ENCODE measurements at regions not wholly inside any gene's neighbourhood (a gene's known extent, or its start where the extent isn't known, plus 50 kb on each side); places are given as distances from the start of the nearest gene placed in this dataset.
"Not testable (repeated sequence)": the region's sequence is repeated elsewhere in the genome, so short reads cannot be mapped to it uniquely, and the experiment has no call there.

DNA sequence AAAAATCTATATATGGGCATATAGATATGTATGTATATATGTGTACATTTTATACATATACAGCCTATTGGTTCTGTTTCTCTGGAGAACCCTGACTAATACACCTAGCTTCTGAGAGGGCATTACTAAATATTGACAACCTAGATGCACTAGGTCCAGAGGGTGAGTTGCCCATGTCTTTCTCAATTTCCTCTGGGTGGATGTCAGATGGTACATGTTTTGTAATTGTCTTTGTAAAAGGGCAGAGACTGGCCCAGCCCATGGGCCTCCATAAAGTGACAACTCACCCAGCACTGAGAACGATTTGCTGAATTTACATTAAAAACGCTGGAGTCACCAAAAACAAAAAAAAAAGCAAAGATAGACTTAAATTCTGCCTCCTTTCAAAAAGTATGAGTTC lies 198.5 kb upstream of the FAM241A start:
- WGBS, 2 experiments: 90 to 93% methylated on average over 2 of the region's 2 CpGs
- Histone ChIP-seq H3K27ac (ENCODE audit: insufficient read depth, low read depth, low read length, poor library complexity, severe bottlenecking) (no peak overlapping the region), H3K4me1 (ENCODE audit: control insufficient read depth, insufficient read depth, low read length) (no peaks in the 10 kb centered on the region)

GRCh38 chr4:111952688-111953087 lies 192.6 kb upstream of the FAM241A start:
- Histone ChIP-seq H3K27me3 (ENCODE audit: control insufficient read depth, insufficient read depth, low read length, poor library complexity, severe bottlenecking) (no peaks in the 10 kb centered on the region), H3K4me1 (ENCODE audit: control insufficient read depth, insufficient read depth, low read length) (no peaks in the 10 kb centered on the region), H3K36me3 (ENCODE audit: control insufficient read depth, insufficient read depth, low read length) (no peaks in the 10 kb centered on the region), H3K27ac (ENCODE audit: insufficient read depth, low read depth, low read length, poor library complexity, severe bottlenecking) (no peak overlapping the region), H3K4me3 (ENCODE audit: insufficient read depth, low read depth, low read length) (no peak overlapping the region), H3K9me3 (ENCODE audit: control insufficient read depth, low read length) (no peaks in the 10 kb centered on the region)

More for the DNA sequence above, 198.5 kb upstream of the FAM241A start:
- no peaks in the 10 kb centered on the region for H3K27me3 ChIP-seq (ENCODE audit: control insufficient read depth, insufficient read depth, low read length, poor library complexity, severe bottlenecking)
- H3K9me3 ChIP-seq (ENCODE audit: control insufficient read depth, low read length): no peaks in the 10 kb centered on the region
- H3K4me3 ChIP-seq (ENCODE audit: insufficient read depth, low read depth, low read length): no peak overlapping the region
- H3K36me3 ChIP-seq (ENCODE audit: control insufficient read depth, insufficient read depth, low read length): no peaks in the 10 kb centered on the region

DNA sequence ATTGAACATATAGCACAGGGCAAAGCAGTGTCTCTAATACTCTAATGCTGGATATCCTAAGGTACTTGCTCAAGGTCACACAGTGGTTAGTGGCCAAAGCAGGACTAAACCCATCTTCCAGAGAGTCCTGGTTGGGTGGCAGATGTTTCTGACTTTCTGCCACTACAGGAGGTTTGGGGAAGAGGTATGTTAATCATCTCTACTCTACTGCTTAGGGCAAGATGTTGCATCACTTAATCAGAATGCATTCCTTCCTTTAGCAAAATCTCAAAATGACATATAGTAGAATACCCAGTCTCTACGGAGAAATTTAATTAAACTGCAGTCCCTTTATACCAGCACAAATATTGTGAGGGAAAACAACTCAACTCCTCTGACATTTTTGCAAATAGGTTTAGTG lies 190.7 kb upstream of the FAM241A start:
- H3K36me3 ChIP-seq (ENCODE audit: control insufficient read depth, insufficient read depth, low read length): no peaks in the 10 kb centered on the region
- 93 to 100% methylated on average over 1 of the region's 1 CpG for WGBS, 2 experiments
- H3K4me1 ChIP-seq (ENCODE audit: control insufficient read depth, insufficient read depth, low read length): no peaks in the 10 kb centered on the region

DNA sequence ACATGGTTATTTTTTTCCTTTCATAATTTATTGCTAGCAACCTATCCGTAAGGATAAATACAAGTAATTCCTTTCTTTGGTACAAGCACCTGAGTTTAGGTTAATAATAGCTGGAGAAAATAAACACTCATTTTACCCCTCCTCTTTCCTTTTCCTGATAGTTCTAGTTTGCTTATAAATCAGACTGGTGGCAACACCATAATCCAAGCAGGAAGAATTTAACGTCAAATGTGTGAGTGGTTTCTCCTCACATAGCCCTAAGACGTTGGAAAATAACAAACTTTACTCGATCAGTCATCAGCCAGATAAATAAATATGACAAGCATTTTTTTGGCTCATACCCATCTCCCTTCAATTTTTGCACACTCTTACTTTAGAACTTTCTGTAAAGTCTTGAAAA lies 190.3 kb upstream of the FAM241A start:
- no peaks in the 10 kb centered on the region for H3K4me1 ChIP-seq (ENCODE audit: control insufficient read depth, insufficient read depth, low read length)
- H3K4me3 ChIP-seq (ENCODE audit: insufficient read depth, low read depth, low read length): no peak overlapping the region
- whole genome bisulfite sequencing, 2 experiments: 91% methylated on average over 3 to 4 of the region's 4 CpGs
- no peaks in the 10 kb centered on the region for H3K9me3 ChIP-seq (ENCODE audit: control insufficient read depth, low read length)
- no peaks in the 10 kb centered on the region for H3K27me3 ChIP-seq (ENCODE audit: control insufficient read depth, insufficient read depth, low read length, poor library complexity, severe bottlenecking)
- no peaks in the 10 kb centered on the region for H3K36me3 ChIP-seq (ENCODE audit: control insufficient read depth, insufficient read depth, low read length)
- no peak overlapping the region for H3K27ac ChIP-seq (ENCODE audit: insufficient read depth, low read depth, low read length, poor library complexity, severe bottlenecking)

More for the DNA sequence above, 190.7 kb upstream of the FAM241A start:
- Histone ChIP-seq H3K27me3 (ENCODE audit: control insufficient read depth, insufficient read depth, low read length, poor library complexity, severe bottlenecking) (no peaks in the 10 kb centered on the region), H3K9me3 (ENCODE audit: control insufficient read depth, low read length) (no peaks in the 10 kb centered on the region), H3K4me3 (ENCODE audit: insufficient read depth, low read depth, low read length) (no peak overlapping the region), H3K27ac (ENCODE audit: insufficient read depth, low read depth, low read length, poor library complexity, severe bottlenecking) (no peak overlapping the region)

- no peaks in the 10 kb centered on the region for H3K36me3 ChIP-seq (ENCODE audit: control insufficient read depth, insufficient read depth, low read length)
- H3K4me1 ChIP-seq (ENCODE audit: control insufficient read depth, insufficient read depth, low read length): no peaks in the 10 kb centered on the region
- WGBS, 2 experiments: 60 to 62% methylated on average over 3 of the region's 3 CpGs
- H3K9me3 ChIP-seq (ENCODE audit: control insufficient read depth, low read length): no peaks in the 10 kb centered on the region
- H3K4me3 ChIP-seq (ENCODE audit: insufficient read depth, low read depth, low read length): no peak overlapping the region
- H3K27me3 ChIP-seq (ENCODE audit: control insufficient read depth, insufficient read depth, low read length, poor library complexity, severe bottlenecking): no peaks in the 10 kb centered on the region
- H3K27ac ChIP-seq (ENCODE audit: insufficient read depth, low read depth, low read length, poor library complexity, severe bottlenecking): no peak overlapping the region
Observed at GRCh38 chr4:111957116-111957515, 188.1 kb upstream of the FAM241A start.

- H3K9me3 ChIP-seq (ENCODE audit: control insufficient read depth, low read length): no peaks in the 10 kb centered on the region
- no peak overlapping the region for H3K27ac ChIP-seq (ENCODE audit: insufficient read depth, low read depth, low read length, poor library complexity, severe bottlenecking)
- 91 to 98% methylated on average over 1 of the region's 1 CpG for WGBS, 2 experiments
- no peaks in the 10 kb centered on the region for H3K36me3 ChIP-seq (ENCODE audit: control insufficient read depth, insufficient read depth, low read length)
- no peak overlapping the region for H3K4me3 ChIP-seq (ENCODE audit: insufficient read depth, low read depth, low read length)
- no peaks in the 10 kb centered on the region for H3K27me3 ChIP-seq (ENCODE audit: control insufficient read depth, insufficient read depth, low read length, poor library complexity, severe bottlenecking)
- H3K4me1 ChIP-seq (ENCODE audit: control insufficient read depth, insufficient read depth, low read length): no peaks in the 10 kb centered on the region
Observed at GRCh38 chr4:111957997-111958396, 187.3 kb upstream of the FAM241A start.

DNA sequence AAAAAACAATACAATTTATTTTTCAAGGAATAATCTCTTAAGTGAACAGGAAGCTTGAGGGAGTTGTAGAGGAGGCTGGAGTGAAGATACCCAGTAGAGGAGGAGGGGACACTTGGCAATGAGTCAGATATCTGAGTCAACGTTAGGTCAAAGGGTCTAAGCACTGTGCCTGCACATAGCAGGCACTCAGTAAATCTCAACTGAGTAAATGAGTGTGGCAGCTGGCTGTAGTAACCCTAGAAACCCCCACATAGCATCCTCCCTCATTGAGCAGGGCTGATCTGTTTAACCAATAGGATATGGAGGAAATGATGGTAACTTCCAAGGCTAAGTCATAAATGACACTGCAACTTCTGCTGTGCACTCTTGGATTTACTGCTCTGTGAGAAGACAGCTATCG lies 186.0 kb upstream of the FAM241A start:
- Histone ChIP-seq H3K27ac (ENCODE audit: insufficient read depth, low read depth, low read length, poor library complexity, severe bottlenecking) (no peak overlapping the region), H3K27me3 (ENCODE audit: control insufficient read depth, insufficient read depth, low read length, poor library complexity, severe bottlenecking) (no peaks in the 10 kb centered on the region), H3K9me3 (ENCODE audit: control insufficient read depth, low read length) (no peaks in the 10 kb centered on the region), H3K4me1 (ENCODE audit: control insufficient read depth, insufficient read depth, low read length) (no peaks in the 10 kb centered on the region), H3K4me3 (ENCODE audit: insufficient read depth, low read depth, low read length) (no peak overlapping the region), H3K36me3 (ENCODE audit: control insufficient read depth, insufficient read depth, low read length) (no peaks in the 10 kb centered on the region)
- WGBS, 2 experiments: 90 to 93% methylated on average over 2 of the region's 2 CpGs

- WGBS, 2 experiments: 89 to 100% methylated on average over 2 of the region's 2 CpGs
- Histone ChIP-seq H3K4me1 (ENCODE audit: control insufficient read depth, insufficient read depth, low read length) (no peaks in the 10 kb centered on the region), H3K36me3 (ENCODE audit: control insufficient read depth, insufficient read depth, low read length) (no peaks in the 10 kb centered on the region), H3K4me3 (ENCODE audit: insufficient read depth, low read depth, low read length) (no peak overlapping the region), H3K9me3 (ENCODE audit: control insufficient read depth, low read length) (no peaks in the 10 kb centered on the region), H3K27me3 (ENCODE audit: control insufficient read depth, insufficient read depth, low read length, poor library complexity, severe bottlenecking) (no peaks in the 10 kb centered on the region), H3K27ac (ENCODE audit: insufficient read depth, low read depth, low read length, poor library complexity, severe bottlenecking) (no peak overlapping the region)
Observed at GRCh38 chr4:111960241-111960667, 185.0 kb upstream of the FAM241A start.

DNA sequence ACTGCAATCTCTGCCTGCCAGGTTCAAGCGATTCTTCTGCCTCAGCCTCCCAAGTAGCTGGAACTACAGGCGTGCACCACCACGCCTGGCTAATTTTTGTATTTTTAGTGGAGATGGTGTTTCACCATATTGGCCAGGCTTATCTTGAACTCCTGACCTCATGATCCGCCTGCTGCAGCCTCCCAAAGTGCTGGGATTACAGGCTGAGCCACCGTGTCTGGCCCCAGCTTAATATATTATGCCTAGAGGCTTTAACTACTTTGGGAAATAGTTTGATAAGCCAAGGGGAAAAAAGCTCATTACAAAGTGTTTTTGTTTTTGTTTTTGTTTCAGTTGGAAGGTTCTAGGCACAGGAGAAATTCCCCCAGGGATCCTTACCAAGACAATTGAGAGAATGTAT lies 184.2 kb upstream of the FAM241A start:
- not testable (repeated sequence) for H3K4me3 ChIP-seq (ENCODE audit: insufficient read depth, low read depth, low read length); H3K27me3 ChIP-seq (ENCODE audit: control insufficient read depth, insufficient read depth, low read length, poor library complexity, severe bottlenecking); H3K36me3 ChIP-seq (ENCODE audit: control insufficient read depth, insufficient read depth, low read length); H3K27ac ChIP-seq (ENCODE audit: insufficient read depth, low read depth, low read length, poor library complexity, severe bottlenecking); H3K4me1 ChIP-seq (ENCODE audit: control insufficient read depth, insufficient read depth, low read length); H3K9me3 ChIP-seq (ENCODE audit: control insufficient read depth, low read length)
- 87 to 92% methylated on average over 5 of the region's 5 CpGs for WGBS, 2 experiments

DNA sequence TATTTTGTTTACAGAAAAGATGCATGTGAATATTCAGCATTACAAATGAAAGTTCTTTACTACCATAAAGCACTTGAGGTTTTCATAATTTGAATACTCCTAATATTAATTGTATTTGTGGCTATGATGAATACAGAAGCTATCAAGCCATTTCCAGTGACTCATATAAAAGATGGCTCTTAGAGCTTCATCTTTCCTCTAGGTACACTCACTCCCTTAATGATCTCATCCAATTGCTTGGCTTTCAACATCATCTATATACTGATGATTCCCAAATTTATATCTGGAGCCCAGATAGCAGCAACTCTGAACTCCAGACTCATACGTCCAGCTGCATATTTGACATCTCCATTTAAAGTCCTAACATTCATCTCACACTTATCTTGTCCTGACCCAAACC lies 183.4 kb upstream of the FAM241A start:
- Histone ChIP-seq H3K4me1 (ENCODE audit: control insufficient read depth, insufficient read depth, low read length) (no peaks in the 10 kb centered on the region), H3K4me3 (ENCODE audit: insufficient read depth, low read depth, low read length) (no peak overlapping the region), H3K9me3 (ENCODE audit: control insufficient read depth, low read length) (no peaks in the 10 kb centered on the region), H3K27me3 (ENCODE audit: control insufficient read depth, insufficient read depth, low read length, poor library complexity, severe bottlenecking) (no peaks in the 10 kb centered on the region), H3K27ac (ENCODE audit: insufficient read depth, low read depth, low read length, poor library complexity, severe bottlenecking) (no peak overlapping the region), H3K36me3 (ENCODE audit: control insufficient read depth, insufficient read depth, low read length) (no peaks in the 10 kb centered on the region)
- 89 to 93% methylated on average over 1 of the region's 1 CpG for WGBS, 2 experiments

- H3K4me3 ChIP-seq (ENCODE audit: insufficient read depth, low read depth, low read length): no peak overlapping the region
- 94 to 95% methylated on average over 4 to 5 of the region's 5 CpGs for WGBS, 2 experiments
- no peaks in the 10 kb centered on the region for H3K27me3 ChIP-seq (ENCODE audit: control insufficient read depth, insufficient read depth, low read length, poor library complexity, severe bottlenecking)
- no peaks in the 10 kb centered on the region for H3K9me3 ChIP-seq (ENCODE audit: control insufficient read depth, low read length)
- no peak overlapping the region for H3K27ac ChIP-seq (ENCODE audit: insufficient read depth, low read depth, low read length, poor library complexity, severe bottlenecking)
- H3K4me1 ChIP-seq (ENCODE audit: control insufficient read depth, insufficient read depth, low read length): no peaks in the 10 kb centered on the region
- no peaks in the 10 kb centered on the region for H3K36me3 ChIP-seq (ENCODE audit: control insufficient read depth, insufficient read depth, low read length)
Observed at GRCh38 chr4:111963158-111963700, 182.0 kb upstream of the FAM241A start.
